HG03521 (cell line): ENCODE measurements at regions not wholly inside any gene's neighbourhood (a gene's known extent, or its start where the extent isn't known, plus 50 kb on each side); places are given as distances from the start of the nearest gene placed in this dataset.
"Not testable (repeated sequence)": the region's sequence is repeated elsewhere in the genome, so short reads cannot be mapped to it uniquely, and the experiment has no call there.

Experiments
- ATAC-seq: cut with Tn5 transposase; IDR thresholded peaks from one replicate; pipeline ENCODE4 v1.9.1; 2021; ENCODE audit warnings: mild to moderate bottlenecking, moderate library complexity; ENCODE audit not compliant: unreplicated experiment

DNA sequence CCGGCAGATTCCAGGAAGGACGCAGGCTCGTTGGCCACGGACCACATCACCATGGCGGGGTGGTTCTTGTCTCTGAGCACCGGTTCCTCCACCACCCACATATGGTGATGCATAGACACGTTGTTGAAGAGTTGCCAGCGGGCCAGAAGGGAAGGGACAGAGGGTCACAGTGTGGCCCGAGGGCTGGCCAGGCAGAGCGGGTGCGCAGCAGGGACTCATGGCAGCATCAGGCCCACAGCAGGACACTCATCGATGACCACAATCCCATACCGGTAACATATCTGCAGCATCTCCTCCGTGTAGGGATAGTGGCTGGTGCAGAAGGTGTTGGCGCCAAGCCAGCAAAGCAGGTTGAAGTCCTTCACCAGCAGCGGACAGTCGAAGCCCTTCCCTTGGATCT is 469.2 kb upstream of the FAM174A start:
- ATAC-seq = not testable (repeated sequence)

DNA sequence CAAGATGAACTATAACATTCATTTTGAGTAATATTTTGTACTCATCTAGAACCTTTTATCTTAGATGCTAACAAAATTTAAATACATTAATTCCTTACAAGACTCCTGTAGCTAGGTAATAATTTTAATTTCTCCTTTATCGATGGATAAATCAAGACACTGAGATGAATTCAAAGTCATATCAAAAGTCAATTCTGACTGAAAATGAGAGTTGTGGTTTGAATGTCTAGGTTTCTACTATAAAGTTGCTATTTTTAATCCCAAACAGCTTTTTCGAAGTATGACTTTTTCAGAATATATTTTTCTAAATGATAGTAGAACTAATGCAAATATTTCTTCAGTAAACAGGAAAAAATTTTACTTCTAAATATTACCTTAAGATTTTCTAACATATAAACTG is 491.7 kb upstream of the FAM174A start:
- ATAC-seq = no peak

DNA sequence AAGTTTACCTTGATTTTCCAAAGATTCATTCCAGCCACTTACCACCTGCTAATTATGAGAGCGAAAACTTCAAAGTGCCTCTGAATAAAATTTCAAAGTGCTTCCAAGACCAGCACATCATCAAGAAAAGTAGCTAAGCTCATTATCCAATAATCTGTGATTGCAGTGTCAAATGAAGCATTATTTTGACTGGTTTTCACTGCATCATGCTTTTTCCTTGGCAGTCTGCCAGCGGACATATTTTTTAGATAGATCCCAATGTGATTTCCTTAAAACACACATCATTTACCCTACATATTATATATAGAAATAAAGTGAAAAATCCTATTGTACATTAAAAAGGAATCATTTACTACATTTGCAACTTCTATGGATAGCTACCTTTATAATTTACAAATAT is 508.6 kb upstream of the FAM174A start:
- ATAC-seq = no peak

DNA sequence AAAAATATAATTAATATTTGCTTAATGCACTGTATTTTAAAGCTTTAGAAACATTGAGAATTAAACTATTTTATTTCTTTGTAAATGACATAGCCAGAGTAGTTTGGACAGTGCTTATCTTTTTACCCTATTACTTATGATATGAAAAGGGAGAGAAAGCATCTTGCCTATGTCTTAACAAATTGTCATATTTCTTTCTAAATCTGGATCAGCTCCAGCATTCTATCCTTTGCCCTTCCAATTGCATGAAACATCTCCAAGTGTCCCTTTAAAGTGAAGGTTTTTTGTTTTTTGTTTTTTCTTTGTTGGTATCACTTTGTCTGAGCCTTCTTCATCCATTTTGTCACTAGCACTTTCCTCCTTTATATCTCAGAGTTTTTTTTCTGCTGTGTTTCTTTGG is 511.6 kb upstream of the FAM174A start:
- no peak for ATAC-seq

DNA sequence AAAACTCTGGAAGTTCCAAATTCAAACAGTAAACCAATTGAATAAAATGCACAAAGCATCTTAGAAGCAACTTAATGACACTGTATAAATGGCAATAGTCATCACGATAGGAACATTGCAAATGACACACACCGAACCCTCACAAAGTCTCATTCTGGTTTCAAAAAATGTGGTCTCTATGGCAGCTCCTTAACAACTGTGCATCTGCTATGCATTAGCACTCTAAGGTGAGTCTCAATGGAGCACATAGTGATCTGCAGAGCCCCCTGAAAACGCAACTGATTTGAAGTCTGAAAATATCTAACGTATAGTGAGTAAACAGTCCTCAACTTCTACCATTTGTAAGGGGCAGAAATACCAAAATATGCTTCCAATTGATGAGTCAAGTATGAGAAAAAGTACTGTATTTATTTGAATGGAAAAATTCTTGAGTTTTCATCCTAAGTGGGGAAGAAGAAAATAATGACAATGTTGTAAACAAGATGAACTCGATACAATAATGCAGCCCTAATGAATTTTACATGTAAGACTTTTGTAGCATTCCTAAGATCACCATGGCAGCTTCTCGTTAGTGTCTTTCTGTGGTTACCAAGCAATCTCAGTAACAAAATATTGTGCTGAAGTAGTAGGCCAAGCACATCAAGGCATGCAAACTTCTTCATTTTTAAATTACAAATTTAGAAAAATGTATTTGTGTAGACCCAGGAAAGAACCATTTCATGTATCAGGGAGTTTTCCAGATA is 517.5 kb upstream of the FAM174A start:
- no peak for ATAC-seq

DNA sequence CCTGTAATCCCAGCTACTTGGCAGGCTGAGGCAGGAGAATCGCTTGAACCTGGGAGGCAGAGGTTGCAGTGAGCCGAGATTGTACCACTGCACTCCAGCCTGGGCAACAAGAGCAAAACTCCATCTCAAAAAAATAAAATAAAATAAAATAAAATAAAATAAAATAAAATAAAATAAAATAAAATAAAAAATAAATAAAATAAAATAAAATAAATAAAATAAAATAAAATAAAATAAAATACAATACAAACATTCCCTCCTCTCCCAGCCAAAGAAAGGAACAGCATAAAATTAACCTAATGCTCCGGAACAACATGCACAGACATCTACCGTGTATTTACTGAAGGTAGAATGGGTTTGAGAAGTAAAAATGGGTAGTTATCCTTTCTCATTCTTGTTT is 521.9 kb upstream of the FAM174A start:
- ATAC-seq = not testable (repeated sequence)

DNA sequence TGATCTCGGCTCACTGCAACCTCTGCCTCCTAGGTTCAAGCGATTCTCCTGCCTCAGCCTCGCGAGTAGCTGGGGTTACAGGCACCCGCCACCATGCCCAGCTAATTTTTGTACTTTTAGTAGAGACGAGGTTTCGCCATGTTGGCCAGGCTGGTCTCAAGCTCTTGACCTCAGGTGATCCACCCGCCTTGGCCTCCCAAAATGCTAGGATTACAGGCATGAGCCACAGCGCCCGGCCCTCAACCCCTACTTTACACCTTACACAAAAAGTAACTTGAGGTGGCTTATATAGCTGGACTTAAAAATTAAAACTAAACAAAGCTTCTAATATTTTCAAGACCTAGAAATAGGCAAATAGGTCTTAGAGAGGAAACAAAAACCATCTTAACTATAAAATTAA is 524.0 kb upstream of the FAM174A start:
- not testable (repeated sequence) for ATAC-seq

DNA sequence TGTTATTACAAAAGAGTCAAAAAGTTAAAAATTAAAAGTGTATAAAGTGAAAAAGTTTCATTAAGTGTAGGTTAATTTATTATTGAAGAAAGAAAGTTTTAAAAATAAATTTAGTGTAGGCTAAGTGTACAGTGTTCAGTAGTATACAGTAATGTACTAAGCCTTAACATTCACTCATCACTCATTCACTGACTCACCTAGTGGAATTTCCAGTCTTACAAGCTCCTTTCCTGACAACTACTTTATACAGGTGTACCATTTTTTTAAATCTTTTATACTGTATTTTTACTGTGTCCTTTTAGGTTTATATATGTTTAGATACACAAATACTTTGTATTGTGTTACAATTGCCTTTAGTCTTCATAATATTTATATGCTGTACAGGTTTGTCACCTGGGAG is 530.2 kb upstream of the FAM174A start:
- ATAC-seq = no peak

DNA sequence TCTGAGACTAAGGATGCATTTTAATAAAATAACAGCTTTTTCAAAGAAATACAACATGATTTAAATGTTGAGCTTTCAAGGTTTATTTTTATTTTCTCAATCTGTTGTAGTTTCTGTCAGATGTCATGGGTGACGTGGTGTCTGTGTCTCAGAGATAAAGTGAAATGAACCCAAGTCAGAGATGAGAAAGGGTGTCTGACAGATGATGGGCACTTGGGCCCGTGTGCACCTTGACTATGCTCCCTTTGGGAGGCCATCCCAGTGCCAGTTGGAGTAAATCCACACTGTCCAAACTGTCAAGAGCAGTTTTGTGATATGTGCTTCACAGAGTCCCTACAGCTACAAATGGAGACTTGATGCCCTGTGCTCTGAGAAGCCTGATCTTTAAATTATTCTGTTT is 536.9 kb upstream of the FAM174A start:
- ATAC-seq = no peak

DNA sequence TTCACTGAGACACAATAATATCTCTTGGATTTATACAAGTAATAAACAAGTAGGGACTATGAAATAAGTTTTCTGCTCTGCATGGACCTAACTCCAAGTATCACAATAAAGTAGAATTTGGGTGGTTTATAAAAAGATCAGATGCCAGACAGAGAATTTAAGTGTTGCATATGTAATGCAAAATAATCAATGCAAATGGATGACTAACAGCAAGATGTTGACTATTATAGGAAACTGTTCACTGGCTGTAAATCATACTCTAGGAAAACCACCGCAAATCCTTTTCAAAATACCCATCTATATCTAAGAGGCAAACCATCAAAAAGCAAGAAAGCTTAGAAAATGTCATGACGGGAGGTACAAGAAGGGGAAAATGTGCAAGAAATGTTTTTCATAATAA is 539.8 kb upstream of the FAM174A start:
- no peak for ATAC-seq

DNA sequence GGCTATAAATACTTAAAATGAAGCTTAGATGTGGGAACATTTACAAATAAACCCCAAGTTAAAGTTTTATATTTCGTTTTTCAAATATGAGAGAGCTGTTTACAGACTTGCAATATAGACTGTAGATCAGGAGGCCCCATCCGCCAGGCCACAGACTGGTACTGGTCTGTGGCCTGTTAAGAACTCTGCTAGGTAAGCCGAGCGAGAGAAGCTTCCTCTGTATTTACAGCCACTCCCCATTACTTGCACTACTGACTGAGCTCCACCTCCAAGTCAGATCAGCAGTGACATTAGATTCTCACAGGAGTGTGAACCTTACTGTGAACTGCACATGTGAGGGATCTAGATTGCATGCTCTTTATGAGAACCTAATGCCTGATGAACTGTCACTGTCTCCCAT is 561.4 kb upstream of the FAM174A start:
- ATAC-seq = no peak

DNA sequence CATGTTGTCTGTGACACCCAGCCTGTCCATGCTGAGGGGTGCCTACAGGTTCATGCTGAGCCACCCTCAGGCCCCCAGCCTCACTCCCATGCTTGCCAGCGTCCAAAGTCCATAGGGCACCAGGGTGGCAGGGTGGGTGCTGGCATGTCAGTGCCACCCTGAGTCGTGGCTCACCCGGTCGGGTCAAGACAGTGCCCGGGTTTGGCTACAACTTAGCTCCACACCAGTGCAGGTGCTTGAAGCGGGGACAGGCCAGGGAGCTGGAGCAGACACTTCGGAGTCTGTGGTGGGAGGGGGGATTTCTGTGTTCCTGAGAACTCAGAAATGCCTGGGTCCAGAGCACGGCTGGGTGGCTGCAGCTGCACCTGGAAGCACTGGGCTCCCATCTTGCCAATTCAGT is 579.2 kb upstream of the FAM174A start:
- no peak for ATAC-seq

DNA sequence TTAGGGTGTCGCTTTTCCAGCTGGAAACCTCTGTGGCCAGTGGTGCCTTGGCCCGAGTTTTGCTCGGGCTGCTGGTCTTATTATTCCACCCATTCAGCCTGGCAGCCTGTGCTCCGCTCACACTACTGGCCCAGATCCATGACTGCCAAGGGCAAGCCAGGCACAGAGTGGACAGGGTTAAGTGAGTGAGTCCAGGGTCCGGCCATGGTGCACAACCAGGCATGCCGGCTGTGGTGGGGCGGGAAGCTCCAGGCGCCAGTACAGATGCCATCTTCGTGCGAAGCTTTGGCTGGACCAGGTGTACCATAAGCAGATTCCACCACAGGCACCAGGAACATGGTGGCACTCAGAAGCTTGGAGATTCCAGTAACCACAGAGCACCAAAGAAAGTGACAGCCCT is 580.2 kb upstream of the FAM174A start:
- ATAC-seq = no peak

DNA sequence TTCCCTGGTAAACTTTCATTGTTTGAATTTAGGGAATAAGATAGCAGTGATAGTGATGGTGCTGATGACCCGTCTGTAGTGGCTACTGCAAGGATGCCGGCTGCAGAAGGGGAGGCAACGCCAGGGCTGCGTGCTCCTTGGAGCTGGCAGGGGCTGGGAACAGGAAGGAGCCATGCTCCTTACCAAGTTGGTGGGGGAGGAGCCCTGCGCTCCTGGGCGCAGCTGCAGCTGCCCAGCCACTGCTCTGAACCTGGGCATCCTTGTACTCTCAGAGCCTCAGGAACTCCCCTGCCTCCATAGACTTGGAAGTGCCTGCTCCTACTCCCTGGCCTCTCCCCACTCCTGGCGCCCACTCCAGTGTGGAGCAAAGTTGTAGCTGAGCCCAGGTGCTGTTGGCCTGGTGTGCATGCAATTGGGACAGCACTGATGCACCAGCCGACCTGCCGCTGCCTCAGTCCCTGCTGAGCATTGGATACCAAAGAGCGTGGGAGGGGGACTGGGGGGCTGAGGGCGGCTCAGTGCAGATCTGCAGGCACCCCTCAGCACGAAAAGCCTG is 585.1 kb upstream of the FAM174A start:
- no peak for ATAC-seq

DNA sequence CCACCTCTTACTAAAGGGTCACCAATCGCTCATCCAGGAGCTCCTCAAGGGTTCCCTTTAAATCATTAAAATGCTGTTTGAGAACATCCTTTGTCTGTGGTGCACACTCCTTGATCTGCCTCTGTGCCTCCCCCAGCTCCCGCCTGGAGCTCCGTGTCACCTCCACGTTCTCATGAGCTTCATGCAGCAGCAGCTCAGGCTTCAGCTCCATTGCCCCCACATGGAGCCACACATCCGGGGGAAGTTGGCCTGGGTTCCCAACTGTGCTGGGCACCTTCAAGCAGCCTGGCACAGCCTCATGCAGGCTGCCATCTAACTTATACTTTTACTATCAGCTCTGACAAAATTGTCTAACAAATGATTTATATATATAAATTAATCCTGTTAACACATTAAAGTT is 585.8 kb upstream of the FAM174A start:
- ATAC-seq = no peak

DNA sequence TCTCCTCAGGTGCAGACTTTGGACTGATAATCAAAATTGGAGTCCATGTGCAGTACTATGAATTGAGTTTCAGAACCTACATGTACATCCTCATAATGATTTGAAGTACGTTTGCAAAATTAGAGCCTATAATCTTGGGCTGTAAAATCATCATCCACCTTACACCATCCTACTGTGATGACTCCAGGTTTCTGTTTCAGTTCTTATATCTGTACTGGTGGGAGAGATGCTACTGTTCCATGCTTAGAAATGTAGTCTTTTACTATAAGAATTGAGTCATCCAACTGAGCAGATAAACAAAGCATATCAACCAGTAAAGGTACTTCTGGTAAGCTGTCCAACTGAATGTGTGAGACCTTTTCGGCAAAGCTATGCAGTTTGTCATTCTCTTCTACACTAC is 586.3 kb upstream of the FAM174A start:
- no peak for ATAC-seq

DNA sequence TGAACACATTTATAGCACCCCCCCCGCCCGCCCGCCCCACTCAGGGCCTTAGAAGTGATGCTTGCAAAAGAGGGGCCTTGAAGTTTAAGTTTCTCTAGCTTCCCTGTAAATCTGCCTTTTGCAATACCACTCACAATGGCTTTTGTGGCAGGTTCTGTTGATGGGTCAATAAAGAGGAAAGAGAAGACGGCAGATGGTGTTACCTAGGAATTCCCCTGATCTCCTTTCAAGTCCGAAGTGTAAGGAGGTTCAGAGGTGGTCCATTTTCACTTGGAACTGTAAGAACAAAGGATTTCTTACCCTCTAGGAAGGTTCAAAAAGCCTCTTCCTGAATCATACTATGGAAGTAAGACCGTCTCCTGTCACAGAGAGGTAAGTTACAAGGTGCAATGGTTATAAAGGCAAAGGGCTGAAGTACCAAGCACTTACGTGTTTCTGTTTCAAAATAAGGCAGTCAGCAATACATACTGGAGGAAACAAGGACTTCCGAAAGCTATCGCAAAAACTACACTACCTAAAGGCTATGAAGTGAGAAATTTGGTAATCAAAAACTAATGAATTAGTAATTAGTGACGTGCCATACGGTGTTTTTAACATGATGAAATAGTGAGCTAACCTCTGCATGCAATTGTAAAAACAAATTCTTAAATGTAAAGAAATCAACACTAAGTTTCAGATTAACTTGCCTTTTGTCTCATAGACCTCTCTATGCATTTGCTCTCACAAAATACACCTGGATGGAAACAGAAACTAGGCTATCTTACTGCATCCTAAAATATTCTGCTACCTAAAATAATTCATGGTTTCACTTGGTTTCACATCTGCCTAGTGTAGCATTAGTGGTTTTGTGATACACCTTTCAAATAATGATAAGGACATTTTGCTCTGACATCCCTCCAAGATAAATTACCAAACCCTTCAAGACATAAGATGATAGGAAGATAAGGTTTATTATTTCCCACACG is 589.4 kb upstream of the FAM174A start:
- no peak for ATAC-seq

DNA sequence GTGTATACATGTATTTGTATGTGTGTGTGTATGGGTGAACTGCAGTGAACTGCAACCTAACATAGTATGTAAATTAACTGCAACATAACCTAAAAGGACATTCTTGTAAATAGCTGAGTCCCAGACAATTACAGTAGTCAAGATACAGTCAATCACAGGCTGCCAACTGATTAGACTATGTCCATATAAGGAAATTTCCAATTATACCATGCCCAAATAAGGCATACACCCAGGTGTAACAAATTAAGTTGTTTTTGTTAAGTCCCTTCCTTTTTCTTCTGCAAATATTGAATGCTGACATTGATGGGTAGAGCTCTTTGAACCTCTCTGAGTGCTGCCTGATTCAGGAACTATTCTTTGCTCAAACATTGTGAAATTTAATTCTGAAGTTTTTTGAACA is 594.6 kb upstream of the FAM174A start:
- no peak for ATAC-seq

DNA sequence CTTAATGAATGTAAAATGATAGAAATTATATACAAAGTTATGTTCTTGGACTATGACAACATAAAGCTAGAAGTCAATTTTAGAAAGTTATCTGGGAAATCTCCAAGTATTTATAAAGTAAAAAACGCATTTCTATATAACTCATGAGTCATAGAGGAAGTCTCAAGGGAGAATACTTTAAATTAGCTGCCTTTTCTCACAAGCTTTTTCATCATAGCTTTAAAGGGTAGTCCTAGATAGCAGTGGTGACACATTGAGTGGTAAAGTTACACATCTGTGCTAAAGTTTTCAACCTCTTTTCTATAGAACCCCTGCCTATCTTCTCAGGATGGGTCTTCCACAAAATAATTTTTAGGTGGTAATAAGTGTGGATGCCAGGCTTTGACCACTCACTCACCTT is 598.3 kb upstream of the FAM174A start:
- ATAC-seq = no peak

DNA sequence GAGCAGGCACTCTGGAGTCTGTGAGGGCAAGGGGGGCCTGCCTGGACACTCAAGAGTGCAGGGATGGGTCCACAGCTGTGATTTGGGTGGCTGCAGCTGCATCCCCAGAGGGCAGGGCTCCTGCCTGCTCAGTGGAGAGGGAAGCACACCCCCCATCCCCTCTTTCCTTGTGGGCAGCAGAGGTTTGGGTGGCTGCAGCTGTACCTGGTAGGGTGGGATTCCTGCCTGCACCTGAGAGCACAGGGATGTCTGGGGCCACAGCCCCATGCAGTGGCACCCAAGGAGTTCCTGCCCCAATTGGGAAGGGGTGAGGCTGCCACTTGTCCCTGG is 605.4 kb upstream of the FAM174A start:
- ATAC-seq = no peak

DNA sequence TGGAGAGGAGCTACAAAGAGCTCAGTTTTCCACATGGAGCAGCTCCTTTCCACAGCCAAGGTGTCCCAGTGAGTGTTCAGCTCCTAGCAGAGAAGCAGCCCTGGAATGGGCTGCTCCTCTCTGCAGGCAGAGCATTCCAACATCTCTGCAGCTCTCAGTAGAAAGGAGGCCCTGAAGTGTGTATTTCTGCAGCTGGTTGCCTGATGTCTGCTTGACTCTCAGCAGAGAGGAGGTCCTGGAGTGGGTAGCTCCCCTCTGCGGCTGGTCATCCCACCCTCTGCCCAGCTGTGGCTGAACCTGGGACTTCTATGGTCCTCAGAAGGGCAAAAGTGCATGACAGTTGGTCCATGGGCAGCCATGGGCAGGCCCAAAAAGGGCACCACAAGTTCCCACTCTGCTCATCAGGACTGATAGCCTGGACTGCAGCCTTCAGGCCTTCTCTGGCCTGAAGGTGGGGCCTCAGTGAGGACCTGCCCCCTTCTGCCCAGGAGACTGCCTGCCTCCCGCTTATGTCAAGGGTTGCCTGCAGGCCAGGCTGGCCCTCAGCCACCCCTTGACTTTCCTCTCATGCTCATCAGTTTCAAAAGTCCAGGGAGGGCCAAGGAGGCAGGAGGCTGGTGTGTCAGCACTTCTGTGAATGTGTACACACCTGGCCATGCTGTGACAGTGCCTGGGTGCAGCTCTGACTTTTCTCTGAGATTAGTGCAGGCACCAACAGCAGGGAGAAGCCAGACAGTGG is 605.9 kb upstream of the FAM174A start:
- no peak for ATAC-seq
